Left lung (tissue), 4 donors: ENCODE measurements at regions not wholly inside any gene's neighbourhood (a gene's known extent, or its start where the extent isn't known, plus 50 kb on each side); places are given as distances from the start of the nearest gene placed in this dataset.
A peak's percentile ranks its signal among the peaks of the same experiment; 100 is the strongest.

Experiments
- ATAC-seq: fragments of 200-7000 bp; cut with Tn5 transposase; one replicate; pipeline ENCODE4 v1.9.1; 2020; ENCODE audit warnings: moderate library complexity
- DNase-seq, 4 donors: peaks; one replicate each; pipeline ENCODE4 v3.0.0-alpha.2; 2013 to 2020
- H3K27ac ChIP-seq, 2 donors: fragments of 200-600 bp; sonication (generic) in 1 of 2; one replicate each; pipeline versions ENCODE4 v1.5.0 to v1.8.0; 2020 to 2021
- H3K27me3 ChIP-seq, 2 donors: fragments of 200-600 bp; sonication (generic) in 1 of 2; one replicate each; pipeline versions ENCODE4 v1.5.0 to v1.8.0; 2020 to 2021
- H3K36me3 ChIP-seq, 2 donors: fragments of 200-600 bp; sonication (generic) in 1 of 2; one replicate each; pipeline versions ENCODE4 v1.5.0 to v1.8.0; 2020 to 2021
- H3K4me1 ChIP-seq, 2 donors: fragments of 200-600 bp; one replicate each; pipeline ENCODE4 v1.8.0; 2021
- H3K4me3 ChIP-seq, 2 donors: fragments of 200-600 bp; sonication (generic) in 1 of 2; one replicate each; pipeline versions ENCODE4 v1.5.0 to v1.8.0; 2020 to 2021; ENCODE audit warnings: mild to moderate bottlenecking in 1 of 2
- H3K9me3 ChIP-seq, 2 donors: fragments of 200-600 bp; sonication (generic) in 1 of 2; one replicate each; pipeline versions ENCODE4 v1.5.0 to v1.8.0; 2020 to 2021
- intact Hi-C, 2 donors: fragments of 100-400 bp; cut with DNase I; formaldehyde crosslinking; loops; one replicate each; pipeline versions ENCODE4 v1.11.2 to v1.14.2; 2022
- TF ChIP-seq, protein P1 (sequence below), 2 donors: fragments of 200-600 bp; sonication (generic) in 1 of 2; IDR thresholded peaks; one replicate each; pipeline versions ENCODE4 v1.5.0 to v1.8.0; 2021; ENCODE audit warnings: antibody characterized with exemption in 2 of 2
- donor health status: DM: no; HTN: yes; CAD: no.
- donor health status: DM: no; HTN: no; CAD: no.

DNA sequence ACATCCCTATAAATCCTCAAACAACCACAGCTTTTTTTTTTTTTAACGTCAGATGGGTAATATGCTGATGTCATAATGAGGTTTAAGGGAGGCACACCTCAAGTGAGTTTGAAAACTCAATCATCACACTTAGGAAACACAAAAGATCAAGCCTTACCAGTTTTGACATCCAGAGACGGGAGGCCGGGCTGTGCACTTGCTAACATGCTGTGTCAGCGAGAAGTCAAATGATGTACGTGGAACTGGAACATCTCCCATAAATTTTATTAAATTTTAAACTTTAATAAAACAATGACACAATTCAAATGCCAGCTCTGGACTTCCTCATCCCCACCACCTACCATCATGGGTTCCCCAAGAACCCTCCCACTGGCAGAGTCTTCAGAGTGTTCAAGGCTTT, 117.6 kb downstream of the C5orf15 start:
- Histone ChIP-seq H3K27me3 (no peaks in the 10 kb centered on the region), H3K4me3 (no peak overlapping the region), H3K4me1 (no peaks in the 10 kb centered on the region), H3K36me3 (no peaks in the 10 kb centered on the region), H3K27ac (no peak overlapping the region), H3K9me3 (no peaks in the 10 kb centered on the region)
- TF ChIP-seq, protein P1, sequence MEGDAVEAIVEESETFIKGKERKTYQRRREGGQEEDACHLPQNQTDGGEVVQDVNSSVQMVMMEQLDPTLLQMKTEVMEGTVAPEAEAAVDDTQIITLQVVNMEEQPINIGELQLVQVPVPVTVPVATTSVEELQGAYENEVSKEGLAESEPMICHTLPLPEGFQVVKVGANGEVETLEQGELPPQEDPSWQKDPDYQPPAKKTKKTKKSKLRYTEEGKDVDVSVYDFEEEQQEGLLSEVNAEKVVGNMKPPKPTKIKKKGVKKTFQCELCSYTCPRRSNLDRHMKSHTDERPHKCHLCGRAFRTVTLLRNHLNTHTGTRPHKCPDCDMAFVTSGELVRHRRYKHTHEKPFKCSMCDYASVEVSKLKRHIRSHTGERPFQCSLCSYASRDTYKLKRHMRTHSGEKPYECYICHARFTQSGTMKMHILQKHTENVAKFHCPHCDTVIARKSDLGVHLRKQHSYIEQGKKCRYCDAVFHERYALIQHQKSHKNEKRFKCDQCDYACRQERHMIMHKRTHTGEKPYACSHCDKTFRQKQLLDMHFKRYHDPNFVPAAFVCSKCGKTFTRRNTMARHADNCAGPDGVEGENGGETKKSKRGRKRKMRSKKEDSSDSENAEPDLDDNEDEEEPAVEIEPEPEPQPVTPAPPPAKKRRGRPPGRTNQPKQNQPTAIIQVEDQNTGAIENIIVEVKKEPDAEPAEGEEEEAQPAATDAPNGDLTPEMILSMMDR (IDR thresholded peaks at IDR 0.05): no peak
- DNase-seq (no peak), ATAC-seq (no peak)
- intact Hi-C loops: no loop called here

DNA sequence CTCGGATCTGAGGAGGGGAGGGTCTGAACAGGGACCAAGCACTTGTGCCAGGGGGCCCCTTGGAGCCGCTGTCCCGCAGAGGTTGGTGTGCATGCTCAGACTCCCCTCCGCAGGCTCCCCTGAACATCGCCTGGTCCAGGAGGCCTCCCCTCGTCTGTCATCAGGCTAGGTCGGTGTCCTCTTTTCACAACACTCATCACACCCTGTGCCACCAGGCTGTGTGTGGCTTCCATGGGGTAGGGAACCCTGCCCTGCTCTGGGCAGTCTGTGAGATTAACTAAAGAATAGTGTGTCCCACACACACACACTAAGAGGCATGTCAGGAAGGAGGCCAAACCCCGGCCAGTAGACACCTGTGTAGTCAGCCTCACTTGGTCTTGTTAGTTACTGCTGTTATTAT, 119.3 kb downstream of the C5orf15 start:
- TF ChIP-seq, protein P1 (IDR thresholded peaks at IDR 0.05): no peak
- no peak overlapping the region for H3K27ac ChIP-seq
- H3K4me3 ChIP-seq: no peak overlapping the region
- no peaks in the 10 kb centered on the region for H3K36me3 ChIP-seq
- H3K27me3 ChIP-seq: no peaks in the 10 kb centered on the region
- DNase-seq: no peak
- no peak for ATAC-seq
- no peaks in the 10 kb centered on the region for H3K4me1 ChIP-seq
- H3K9me3 ChIP-seq: no peaks in the 10 kb centered on the region
- intact Hi-C loops: no loop called here

DNA sequence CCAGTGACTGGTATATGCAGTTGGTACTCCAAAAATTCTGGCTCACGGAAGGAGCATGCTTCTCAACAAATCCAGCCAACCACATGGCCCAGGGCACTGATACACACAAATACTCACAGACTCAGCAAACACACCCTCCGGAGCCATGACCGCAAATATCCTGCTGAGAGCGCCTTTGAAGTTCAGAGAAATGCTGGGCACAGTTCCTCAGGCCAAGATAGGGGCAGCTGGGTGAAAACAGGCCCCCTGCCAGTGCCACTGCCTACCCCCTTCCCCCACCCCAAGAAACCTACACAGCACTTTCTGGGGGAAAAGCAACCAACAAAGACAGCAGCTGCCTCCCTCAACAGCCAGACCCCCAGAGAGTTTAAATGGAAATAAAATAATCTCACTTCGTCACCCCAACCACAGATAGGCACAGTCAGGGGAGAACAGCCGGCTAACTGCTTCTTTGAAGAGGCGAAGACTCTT, 120.0 kb downstream of the C5orf15 start:
- no peak overlapping the region for H3K27ac ChIP-seq
- no peak overlapping the region for H3K4me3 ChIP-seq
- intact Hi-C loops: no loop called here
- H3K4me1 ChIP-seq: no peaks in the 10 kb centered on the region
- no peaks in the 10 kb centered on the region for H3K36me3 ChIP-seq
- DNase-seq: peak in 1 of 4 donors; percentile 54
- ATAC-seq: peak; percentile 84
- TF ChIP-seq, protein P1 (IDR thresholded peaks at IDR 0.05): no peak
- no peaks in the 10 kb centered on the region for H3K27me3 ChIP-seq
- no peaks in the 10 kb centered on the region for H3K9me3 ChIP-seq

DNA sequence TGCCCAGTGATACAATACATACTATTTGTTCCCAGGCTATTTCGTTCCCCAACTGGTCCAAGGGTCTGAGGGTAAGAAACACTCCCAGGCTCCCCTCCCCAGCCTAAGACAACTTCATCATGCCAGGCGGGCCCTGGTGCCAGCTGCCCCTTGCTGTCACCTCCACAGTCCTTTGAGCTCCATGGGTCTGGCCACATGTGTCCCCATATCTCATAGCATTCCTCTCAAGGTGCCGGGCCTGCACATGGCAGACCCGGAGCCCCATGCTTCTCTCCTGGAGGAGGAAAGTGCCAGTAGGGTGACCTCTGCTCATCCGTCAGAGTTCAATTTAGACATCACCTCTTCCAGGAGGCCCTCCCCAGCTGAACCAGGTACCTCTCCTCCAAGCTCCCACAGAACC, 120.5 kb downstream of the C5orf15 start:
- intact Hi-C loops: no loop called here
- Histone ChIP-seq H3K9me3 (no peaks in the 10 kb centered on the region), H3K4me1 (no peaks in the 10 kb centered on the region), H3K27ac (no peak overlapping the region), H3K36me3 (no peaks in the 10 kb centered on the region), H3K4me3 (no peak overlapping the region), H3K27me3 (no peaks in the 10 kb centered on the region)
- TF ChIP-seq, protein P1 (IDR thresholded peaks at IDR 0.05): no peak
- no peak for DNase-seq
- ATAC-seq: no peak

DNA sequence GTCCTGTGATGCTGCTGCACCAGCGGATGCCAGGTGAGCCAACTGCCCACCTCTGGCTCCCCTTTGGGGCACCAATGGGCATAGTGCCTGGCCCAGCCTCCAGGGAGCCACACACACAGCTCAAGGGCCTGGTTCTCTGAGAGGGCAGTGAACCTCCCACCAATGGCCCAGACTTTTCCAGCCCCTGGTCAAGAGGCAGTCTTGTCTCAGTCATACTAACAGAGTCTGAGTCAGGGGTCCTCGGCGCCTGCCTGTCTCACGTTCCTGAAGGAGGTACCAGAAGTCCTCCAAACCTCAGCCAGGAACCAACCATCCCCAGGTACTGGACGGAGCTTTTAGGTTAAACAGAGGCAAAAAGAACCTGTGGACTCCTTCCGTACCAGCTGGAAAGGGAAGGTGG, 121.1 kb downstream of the C5orf15 start:
- Histone ChIP-seq H3K4me1 (no peaks in the 10 kb centered on the region), H3K27ac (no peak overlapping the region), H3K9me3 (no peaks in the 10 kb centered on the region), H3K27me3 (no peaks in the 10 kb centered on the region), H3K4me3 (no peak overlapping the region), H3K36me3 (no peaks in the 10 kb centered on the region)
- DNase-seq: no peak
- no peak for ATAC-seq
- intact Hi-C loops: no loop called here
- TF ChIP-seq, protein P1 (IDR thresholded peaks at IDR 0.05): no peak
